ENCODE measurements at regions not wholly inside any gene's neighbourhood (a gene's known extent, or its start where the extent isn't known, plus 50 kb on each side); places are given as distances from the start of the nearest gene placed in this dataset.

DNA sequence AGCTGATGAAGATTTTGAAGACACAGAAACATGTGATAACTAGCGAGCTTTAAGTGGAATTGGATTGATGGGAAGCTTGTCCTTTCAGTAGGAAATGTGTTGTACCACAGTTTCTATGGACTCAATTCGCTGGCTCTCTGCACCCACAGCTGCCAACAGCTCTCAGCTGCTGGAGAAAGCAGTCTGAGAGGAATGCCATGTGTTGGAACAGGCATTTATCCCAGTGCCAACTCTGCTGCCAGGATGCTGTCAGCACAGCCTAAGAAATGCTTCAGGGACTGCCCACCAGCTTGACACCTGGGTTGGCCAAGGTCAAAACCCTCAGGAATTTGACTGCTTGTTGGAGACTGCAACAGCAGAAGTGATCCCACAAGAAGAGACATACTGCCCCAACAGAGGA is 193.0 kb upstream of the THSD7B start:
- TF ChIP-seq EZH2 (IDR thresholded peaks at IDR 0.05; ENCODE audit: borderline replicate concordance, low read length) (no peak), CTCF (IDR thresholded peaks at IDR 0.05; ENCODE audit: low read length) (no peak)
